PC-9 (cell line): ENCODE measurements at regions not wholly inside any gene's neighbourhood (a gene's known extent, or its start where the extent isn't known, plus 50 kb on each side); places are given as distances from the start of the nearest gene placed in this dataset.

Experiments
- EZH2 ChIP-seq: fragments of 200-600 bp; sonication (generic); IDR thresholded peaks from 2 replicates; pipeline ENCODE4 v1.8.0; 2017; ENCODE audit warnings: antibody characterized with exemption, low read depth
- TF ChIP-seq, protein P1 (sequence below): fragments of 200-600 bp; sonication (generic); conservative IDR thresholded peaks from 2 replicates; pipeline ENCODE4 v1.6.1; 2017; ENCODE audit warnings: mixed run types, antibody characterized with exemption, mild to moderate bottlenecking, moderate library complexity

DNA sequence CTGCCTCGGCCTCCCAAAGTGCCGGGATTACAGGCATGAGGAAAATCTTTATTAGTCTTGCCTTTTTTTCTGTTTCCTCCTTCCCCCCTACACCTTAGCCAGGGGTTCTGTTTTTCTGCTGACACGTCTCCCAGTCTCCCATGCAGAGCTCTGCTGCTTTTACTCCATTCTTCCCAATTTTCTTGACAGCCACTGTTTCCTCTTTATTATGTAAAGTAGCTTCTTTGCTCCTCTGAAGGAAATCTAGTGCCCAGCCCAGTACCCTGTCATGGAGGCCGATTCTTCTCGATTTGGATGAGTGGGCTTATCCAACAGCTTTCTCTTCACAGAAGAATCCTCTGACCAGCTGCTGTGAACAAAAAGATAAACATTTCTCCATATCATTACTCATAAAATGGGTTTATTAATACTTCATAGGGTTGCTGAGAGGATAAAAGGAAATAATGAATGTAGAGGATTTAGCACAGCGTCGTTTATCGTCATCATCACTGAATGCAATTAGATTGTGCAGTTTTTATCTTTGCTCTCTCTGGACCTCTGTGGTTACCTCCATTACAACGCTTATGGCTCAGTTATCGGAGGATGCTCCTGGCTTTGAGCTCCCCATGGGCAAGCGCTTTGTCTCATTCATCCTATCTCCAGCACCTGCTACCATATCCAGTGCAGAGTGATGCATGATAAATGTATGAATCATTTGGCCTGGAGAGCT, 375.6 kb upstream of the C11orf87 start:
- TF ChIP-seq, protein P1, sequence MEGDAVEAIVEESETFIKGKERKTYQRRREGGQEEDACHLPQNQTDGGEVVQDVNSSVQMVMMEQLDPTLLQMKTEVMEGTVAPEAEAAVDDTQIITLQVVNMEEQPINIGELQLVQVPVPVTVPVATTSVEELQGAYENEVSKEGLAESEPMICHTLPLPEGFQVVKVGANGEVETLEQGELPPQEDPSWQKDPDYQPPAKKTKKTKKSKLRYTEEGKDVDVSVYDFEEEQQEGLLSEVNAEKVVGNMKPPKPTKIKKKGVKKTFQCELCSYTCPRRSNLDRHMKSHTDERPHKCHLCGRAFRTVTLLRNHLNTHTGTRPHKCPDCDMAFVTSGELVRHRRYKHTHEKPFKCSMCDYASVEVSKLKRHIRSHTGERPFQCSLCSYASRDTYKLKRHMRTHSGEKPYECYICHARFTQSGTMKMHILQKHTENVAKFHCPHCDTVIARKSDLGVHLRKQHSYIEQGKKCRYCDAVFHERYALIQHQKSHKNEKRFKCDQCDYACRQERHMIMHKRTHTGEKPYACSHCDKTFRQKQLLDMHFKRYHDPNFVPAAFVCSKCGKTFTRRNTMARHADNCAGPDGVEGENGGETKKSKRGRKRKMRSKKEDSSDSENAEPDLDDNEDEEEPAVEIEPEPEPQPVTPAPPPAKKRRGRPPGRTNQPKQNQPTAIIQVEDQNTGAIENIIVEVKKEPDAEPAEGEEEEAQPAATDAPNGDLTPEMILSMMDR: no peak
- no peak for TF ChIP-seq EZH2
